ENCODE measurements at regions not wholly inside any gene's neighbourhood (a gene's known extent, or its start where the extent isn't known, plus 50 kb on each side); places are given as distances from the start of the nearest gene placed in this dataset.

GRCh38 chr18:8942909-8943545 is 159.5 kb upstream of the NDUFV2 start:
- no peak for DNase-seq (ENCODE audit: extremely low read depth in 1 of 2, low read depth in 1 of 2)

- DNase-seq (ENCODE audit: extremely low read depth in 1 of 2, low read depth in 1 of 2), result no peak
Observed at GRCh38 chr18:8943900-8944870, 158.3 kb upstream of the NDUFV2 start.

GRCh38 chr18:8944871-8945245 is 157.6 kb upstream of the NDUFV2 start:
- no peak for DNase-seq (ENCODE audit: extremely low read depth in 1 of 2, low read depth in 1 of 2)

GRCh38 chr18:8945514-8945913 is 157.0 kb upstream of the NDUFV2 start:
- no peak for DNase-seq (ENCODE audit: extremely low read depth in 1 of 2, low read depth in 1 of 2)

- DNase-seq (ENCODE audit: extremely low read depth in 1 of 2, low read depth in 1 of 2), result no peak
Observed at GRCh38 chr18:8946066-8946838, 156.2 kb upstream of the NDUFV2 start.

- no peak for DNase-seq (ENCODE audit: extremely low read depth in 1 of 2, low read depth in 1 of 2)
Observed at GRCh38 chr18:8947566-8947965, 154.9 kb upstream of the NDUFV2 start.

GRCh38 chr18:8948011-8948410 is 154.5 kb upstream of the NDUFV2 start:
- no peak for DNase-seq (ENCODE audit: extremely low read depth in 1 of 2, low read depth in 1 of 2)

- DNase-seq (ENCODE audit: extremely low read depth in 1 of 2, low read depth in 1 of 2), result no peak
Observed at GRCh38 chr18:8948471-8949149, 153.9 kb upstream of the NDUFV2 start.

- DNase-seq (ENCODE audit: extremely low read depth in 1 of 2, low read depth in 1 of 2), result no peak
Observed at GRCh38 chr18:8949206-8949605, 153.3 kb upstream of the NDUFV2 start.

- no peak for DNase-seq (ENCODE audit: extremely low read depth in 1 of 2, low read depth in 1 of 2)
Observed at GRCh38 chr18:8951491-8951890, 151.0 kb upstream of the NDUFV2 start.

GRCh38 chr18:8952174-8952573 is 150.3 kb upstream of the NDUFV2 start:
- no peak for DNase-seq (ENCODE audit: extremely low read depth in 1 of 2, low read depth in 1 of 2)

- no peak for DNase-seq (ENCODE audit: extremely low read depth in 1 of 2, low read depth in 1 of 2)
Observed at GRCh38 chr18:8952769-8953760, 149.4 kb upstream of the NDUFV2 start.

- DNase-seq (ENCODE audit: extremely low read depth in 1 of 2, low read depth in 1 of 2), result no peak
Observed at GRCh38 chr18:8957731-8958130, 144.8 kb upstream of the NDUFV2 start.

GRCh38 chr18:8958660-8959059 is 143.8 kb upstream of the NDUFV2 start:
- no peak for DNase-seq (ENCODE audit: extremely low read depth in 1 of 2, low read depth in 1 of 2)

GRCh38 chr18:8959551-8960135 is 142.9 kb upstream of the NDUFV2 start:
- DNase-seq (ENCODE audit: extremely low read depth in 1 of 2, low read depth in 1 of 2), result no peak

- DNase-seq (ENCODE audit: extremely low read depth in 1 of 2, low read depth in 1 of 2), result no peak
Observed at GRCh38 chr18:8960740-8961657, 141.5 kb upstream of the NDUFV2 start.

- no peak for DNase-seq (ENCODE audit: extremely low read depth in 1 of 2, low read depth in 1 of 2)
Observed at GRCh38 chr18:8962192-8962779, 140.2 kb upstream of the NDUFV2 start.

Measured in stimulated activated CD8-positive, alpha-beta memory T cell treated with anti-CD3 and anti-CD28 coated beads, Interleukin-7, amount 100 ng/mL, for 48 hours (primary cell).